PC-3 (cell line): ENCODE measurements at regions not wholly inside any gene's neighbourhood (a gene's known extent, or its start where the extent isn't known, plus 50 kb on each side); places are given as distances from the start of the nearest gene placed in this dataset.

Experiments used
- ATAC-seq: fragments of 200-7000 bp; cut with Tn5 transposase; 2 replicates; pipeline ENCODE4 v1.9.1; 2020; ENCODE audit warnings: mild to moderate bottlenecking, moderate library complexity
- BruUV-seq: library from RNA; stranded (reverse); fragments of 400-500 nt; replicated peaks from 2 replicates; lab custom pipeline; 2021; lab: Mats Ljungman, UMichigan
- CTCF ChIA-PET: fragments of 300-600 bp; sonication (Branson Sonifier 250); formaldehyde crosslinking; loops from one replicate; lab custom pipeline; 2022; ENCODE audit warnings: antibody characterized with exemption; lab: Charles Lee
- POLR2A ChIA-PET: fragments of 300-600 bp; sonication (Branson Sonifier 250); formaldehyde crosslinking; loops from one replicate; lab custom pipeline; 2022; ENCODE audit warnings: antibody characterized with exemption; ENCODE audit not compliant: unreplicated experiment; lab: Charles Lee
- DNase-seq: peaks from one replicate; pipeline ENCODE4 v3.0.0-alpha.2; 2015
- H2AFZ ChIP-seq: fragments of 300-600 bp; sonication (generic); 2 replicates; pipeline ENCODE4 v1.6.0; 2016; ENCODE audit warnings: antibody characterized with exemption, low read length
- H3F3A ChIP-seq: fragments of 300-600 bp; sonication (generic); one replicate; pipeline ENCODE4 v1.6.0; 2017; ENCODE audit warnings: antibody characterized with exemption, low read length, control low read depth, mild to moderate bottlenecking; ENCODE audit not compliant: unreplicated experiment
- H3K27ac ChIP-seq: fragments of 300-600 bp; sonication (generic); 2 replicates; pipeline ENCODE4 v1.5.1; 2016; ENCODE audit warnings: mild to moderate bottlenecking, low read length
- H3K27me3 ChIP-seq: fragments of 300-600 bp; sonication (generic); 2 replicates; pipeline ENCODE4 v1.6.1; 2016; ENCODE audit warnings: low read length, mixed read lengths
- H3K36me3 ChIP-seq: fragments of 300-600 bp; sonication (generic); 2 replicates; pipeline ENCODE4 v1.6.1; 2016; ENCODE audit warnings: low read depth, mixed run types, low read length, mixed read lengths
- H3K4me1 ChIP-seq: fragments of 300-600 bp; sonication (generic); 2 replicates; pipeline ENCODE4 v1.5.1; 2016; ENCODE audit warnings: low read length; ENCODE audit not compliant: insufficient read depth
- H3K4me2 ChIP-seq: fragments of 300-600 bp; sonication (generic); 2 replicates; pipeline ENCODE4 v1.6.0; 2016; ENCODE audit warnings: low read length
- H3K4me3 ChIP-seq: fragments of 300-600 bp; sonication (generic); 2 replicates; pipeline ENCODE4 v1.5.1; 2016; ENCODE audit warnings: mild to moderate bottlenecking, low read length, mixed read lengths
- H3K79me2 ChIP-seq: fragments of 300-600 bp; sonication (generic); 2 replicates; pipeline ENCODE4 v1.6.1; 2017; ENCODE audit warnings: low read length, mixed read lengths
- H3K9ac ChIP-seq: fragments of 300-600 bp; sonication (generic); 2 replicates; pipeline ENCODE4 v1.6.0; 2016; ENCODE audit warnings: mild to moderate bottlenecking, low read length
- H3K9me2 ChIP-seq: fragments of 300-600 bp; sonication (generic); replicated peaks from 2 replicates; pipeline ENCODE4 v1.6.1; 2016; ENCODE audit warnings: mixed run types, low read length, mixed read lengths
- H3K9me3 ChIP-seq: fragments of 300-600 bp; sonication (generic); 2 replicates; pipeline ENCODE4 v1.6.1; 2016; ENCODE audit warnings: low read length, mixed read lengths
- H4K20me1 ChIP-seq: fragments of 300-600 bp; sonication (generic); 2 replicates; pipeline ENCODE4 v1.6.1; 2016; ENCODE audit warnings: low read length, mixed read lengths
- EZH2 ChIP-seq: fragments of 300-600 bp; sonication (generic); IDR thresholded peaks from one replicate; pipeline ENCODE4 v1.6.1; 2017; ENCODE audit warnings: antibody characterized with exemption, mild to moderate bottlenecking, low read length; ENCODE audit not compliant: unreplicated experiment
- EZH2phosphoT487 ChIP-seq: fragments of 300-600 bp; sonication (generic); IDR thresholded peaks from 2 replicates; pipeline ENCODE4 v1.6.1; 2018; ENCODE audit warnings: mild to moderate bottlenecking, antibody characterized with exemption, low read length, borderline replicate concordance
- intact Hi-C: fragments of 100-400 bp; cut with micrococcal nuclease; formaldehyde crosslinking; loops from 2 replicates; pipeline ENCODE4 v1.9.0; 2023
- TF ChIP-seq, protein P1 (sequence below): fragments of 300-600 bp; sonication (generic); conservative IDR thresholded peaks from 2 replicates; pipeline ENCODE4 v1.5.1; 2017; ENCODE audit warnings: antibody characterized with exemption, low read depth, mild to moderate bottlenecking, low read length

DNA sequence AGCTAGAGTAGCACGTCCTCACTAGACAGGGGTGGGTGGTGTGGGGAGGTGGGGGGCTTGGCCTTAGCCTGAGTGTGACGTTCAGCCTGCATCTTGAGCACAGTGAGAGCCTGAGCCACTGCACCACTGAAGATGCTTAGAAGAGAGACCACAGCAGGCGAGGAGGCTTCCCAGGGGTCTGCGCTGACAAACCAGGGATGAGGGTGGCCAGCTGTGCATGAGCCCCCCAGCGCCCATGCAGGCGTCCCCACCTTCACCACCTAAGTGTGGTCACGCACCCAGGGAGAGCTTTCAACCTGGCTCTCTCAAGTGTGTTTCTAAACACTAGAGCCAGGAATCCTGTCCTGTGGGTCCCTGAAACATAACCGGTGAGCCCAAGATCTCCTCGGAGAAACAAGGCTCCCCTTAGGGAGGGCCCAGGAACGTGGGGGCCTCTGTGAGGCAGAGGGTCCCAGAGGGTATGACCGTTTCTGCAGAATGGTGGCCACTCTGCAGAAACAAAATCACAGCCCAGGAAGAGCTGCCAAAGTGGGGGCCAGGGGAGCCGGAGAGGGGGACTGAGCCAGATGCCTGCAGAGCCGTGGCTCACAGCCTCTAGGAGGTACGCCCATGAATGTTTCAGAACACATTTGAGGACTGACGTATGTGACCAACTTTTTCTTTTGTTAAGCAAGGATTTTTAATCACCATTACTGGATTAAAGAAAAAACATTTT is 85.2 kb upstream of the INSIG1 start:
- TF ChIP-seq, protein P1, sequence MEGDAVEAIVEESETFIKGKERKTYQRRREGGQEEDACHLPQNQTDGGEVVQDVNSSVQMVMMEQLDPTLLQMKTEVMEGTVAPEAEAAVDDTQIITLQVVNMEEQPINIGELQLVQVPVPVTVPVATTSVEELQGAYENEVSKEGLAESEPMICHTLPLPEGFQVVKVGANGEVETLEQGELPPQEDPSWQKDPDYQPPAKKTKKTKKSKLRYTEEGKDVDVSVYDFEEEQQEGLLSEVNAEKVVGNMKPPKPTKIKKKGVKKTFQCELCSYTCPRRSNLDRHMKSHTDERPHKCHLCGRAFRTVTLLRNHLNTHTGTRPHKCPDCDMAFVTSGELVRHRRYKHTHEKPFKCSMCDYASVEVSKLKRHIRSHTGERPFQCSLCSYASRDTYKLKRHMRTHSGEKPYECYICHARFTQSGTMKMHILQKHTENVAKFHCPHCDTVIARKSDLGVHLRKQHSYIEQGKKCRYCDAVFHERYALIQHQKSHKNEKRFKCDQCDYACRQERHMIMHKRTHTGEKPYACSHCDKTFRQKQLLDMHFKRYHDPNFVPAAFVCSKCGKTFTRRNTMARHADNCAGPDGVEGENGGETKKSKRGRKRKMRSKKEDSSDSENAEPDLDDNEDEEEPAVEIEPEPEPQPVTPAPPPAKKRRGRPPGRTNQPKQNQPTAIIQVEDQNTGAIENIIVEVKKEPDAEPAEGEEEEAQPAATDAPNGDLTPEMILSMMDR, result no peak
- TF ChIP-seq EZH2phosphoT487, result no peak
- no peak for TF ChIP-seq EZH2
- Histone ChIP-seq H3K9me3 (no peaks in the 10 kb centered on the region), H3K4me3 (no peak overlapping the region), H3K4me2 (no peak overlapping the region), H3K79me2 (no peaks in the 10 kb centered on the region), H3F3A (no peaks in the 10 kb centered on the region), H3K36me3 (no peaks in the 10 kb centered on the region), H3K4me1 (peaks cover 44% of the 10 kb centered on the region), H3K27ac (no peak overlapping the region), H3K9ac (no peak overlapping the region), H4K20me1 (no peaks in the 10 kb centered on the region), H2AFZ (no peak overlapping the region), H3K9me2 (no peaks in the 10 kb centered on the region), H3K27me3 (no peaks in the 10 kb centered on the region)
- no peak for ATAC-seq
- no TSS peak for BruUV-seq
- intact Hi-C loops, result no loop called here
- no peak for DNase-seq
- ChIA-PET CTCF (no interaction called here), POLR2A (no interaction called here)

DNA sequence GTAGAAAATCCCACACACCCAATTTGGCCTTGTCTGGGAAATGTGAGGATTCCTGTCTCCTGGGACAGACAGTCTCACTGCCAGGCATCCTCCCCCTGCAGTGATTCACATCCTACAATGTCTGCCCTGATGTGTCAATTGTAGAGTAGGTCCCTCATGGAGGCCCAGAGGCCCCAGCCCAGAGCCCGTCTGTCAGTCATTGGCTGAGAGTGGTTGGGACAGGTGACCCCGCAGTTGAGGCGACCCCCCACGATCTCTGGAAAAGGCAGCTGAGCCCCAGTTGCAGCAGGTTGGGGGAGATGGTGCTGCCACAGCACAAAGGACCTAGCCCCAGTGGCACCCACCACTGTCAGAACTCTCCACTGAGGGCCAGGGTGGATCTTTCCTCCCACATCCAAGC is 84.3 kb upstream of the INSIG1 start:
- DNase-seq (peak; percentile 14), ATAC-seq (no peak)
- no peaks in the 10 kb centered on the region for H3K27me3 ChIP-seq
- no peak overlapping the region for H3K9ac ChIP-seq
- no peak overlapping the region for H3K4me3 ChIP-seq
- H3F3A ChIP-seq, result no peaks in the 10 kb centered on the region
- H3K9me2 ChIP-seq, result no peaks in the 10 kb centered on the region
- no peak overlapping the region for H3K4me2 ChIP-seq
- ChIA-PET CTCF (no interaction called here), POLR2A (no interaction called here)
- H4K20me1 ChIP-seq, result no peaks in the 10 kb centered on the region
- H2AFZ ChIP-seq, result no peak overlapping the region
- intact Hi-C loops, result no loop called here
- H3K79me2 ChIP-seq, result no peaks in the 10 kb centered on the region
- no peaks in the 10 kb centered on the region for H3K9me3 ChIP-seq
- no peak for TF ChIP-seq EZH2phosphoT487
- TF ChIP-seq EZH2, result no peak
- TF ChIP-seq, protein P1, result no peak
- H3K4me1 ChIP-seq, result peaks cover 45% of the 10 kb centered on the region
- BruUV-seq, result TSS peak; percentile 20
- H3K36me3 ChIP-seq, result no peaks in the 10 kb centered on the region
- 0 out of 2 replicates have a peak overlapping the region, but pooled peaks have one; percentile 26 for H3K27ac ChIP-seq
